GM19467 (cell line): ENCODE measurements at regions not wholly inside any gene's neighbourhood (a gene's known extent, or its start where the extent isn't known, plus 50 kb on each side); places are given as distances from the start of the nearest gene placed in this dataset.

Experiments
- ATAC-seq: cut with Tn5 transposase; IDR thresholded peaks from one replicate; pipeline ENCODE4 v1.9.1; 2021; ENCODE audit warnings: mild to moderate bottlenecking, moderate library complexity; ENCODE audit not compliant: unreplicated experiment

GRCh38 chr4:43243433-43244116 is 351.1 kb downstream of the GRXCR1 start:
- no peak for ATAC-seq

DNA sequence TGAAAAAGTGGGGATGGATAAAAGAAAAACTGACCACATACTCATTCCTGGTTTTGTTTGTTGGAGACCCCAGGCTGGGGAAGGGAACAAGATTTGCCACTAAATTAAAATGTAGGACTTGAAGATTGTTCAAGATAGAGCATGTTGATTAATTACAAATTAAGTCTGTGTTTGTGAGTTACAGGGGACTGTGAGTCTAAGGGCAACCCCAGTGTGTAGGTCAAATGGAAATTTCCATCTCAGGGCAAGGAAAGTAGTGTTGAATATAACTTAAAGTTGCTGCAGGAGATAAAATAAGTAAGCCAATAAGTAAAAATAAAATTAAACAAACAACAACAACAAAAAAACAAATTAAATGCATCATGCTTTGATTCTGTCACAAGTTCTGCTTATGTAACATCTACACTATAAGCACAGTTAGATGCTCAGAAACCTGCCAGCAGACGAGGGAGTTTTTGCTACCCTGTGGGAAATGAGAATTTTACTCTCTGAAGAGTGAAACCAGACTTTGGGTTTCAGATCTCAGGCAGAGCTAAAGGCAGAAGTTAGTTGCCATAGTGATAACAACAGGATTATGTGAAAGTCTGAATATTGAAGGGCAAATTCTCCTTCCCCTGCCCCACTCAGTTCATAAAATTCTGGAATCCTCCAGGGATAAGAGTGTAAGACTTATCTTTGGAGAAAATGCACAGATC is 352.3 kb downstream of the GRXCR1 start:
- ATAC-seq: peak; percentile 94

GRCh38 chr4:43251841-43252240 is 359.3 kb downstream of the GRXCR1 start:
- no peak for ATAC-seq

GRCh38 chr4:43253541-43253940 is 361.0 kb downstream of the GRXCR1 start:
- no peak for ATAC-seq

DNA sequence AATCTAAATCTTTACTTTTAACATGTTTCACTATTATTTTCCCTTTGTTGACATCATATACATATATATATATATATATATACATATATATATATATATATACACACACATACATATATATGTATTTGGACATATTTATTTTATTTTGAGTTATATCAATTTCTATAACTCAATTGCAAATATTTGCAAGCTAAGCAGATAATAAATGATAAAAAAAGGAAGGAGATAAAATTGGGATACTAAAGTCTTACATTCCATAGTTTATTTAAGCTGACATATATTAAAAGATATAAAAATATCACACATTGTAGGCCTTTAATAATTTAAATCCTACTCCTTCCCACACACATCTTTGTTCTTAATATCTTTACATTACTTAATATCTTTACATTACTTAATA is 372.2 kb downstream of the GRXCR1 start:
- no peak for ATAC-seq

DNA sequence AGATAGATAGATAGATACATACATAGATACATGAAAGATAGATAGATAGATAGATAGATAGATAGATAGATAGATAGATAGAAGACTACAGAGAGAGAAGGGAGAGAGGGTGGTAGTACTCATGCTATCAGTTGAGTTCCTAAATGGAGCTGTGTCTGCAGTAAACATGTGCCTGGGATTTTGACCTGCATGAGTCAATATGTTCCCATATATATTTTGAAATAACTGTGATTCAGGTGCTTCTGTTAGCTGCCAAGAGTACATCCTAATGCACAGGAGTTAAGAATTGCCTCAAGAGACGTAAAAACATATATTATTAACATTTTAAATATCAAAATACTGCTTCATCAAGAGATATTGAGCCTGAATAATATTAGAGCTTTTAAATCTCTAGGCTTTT is 379.4 kb downstream of the GRXCR1 start:
- ATAC-seq: no peak

DNA sequence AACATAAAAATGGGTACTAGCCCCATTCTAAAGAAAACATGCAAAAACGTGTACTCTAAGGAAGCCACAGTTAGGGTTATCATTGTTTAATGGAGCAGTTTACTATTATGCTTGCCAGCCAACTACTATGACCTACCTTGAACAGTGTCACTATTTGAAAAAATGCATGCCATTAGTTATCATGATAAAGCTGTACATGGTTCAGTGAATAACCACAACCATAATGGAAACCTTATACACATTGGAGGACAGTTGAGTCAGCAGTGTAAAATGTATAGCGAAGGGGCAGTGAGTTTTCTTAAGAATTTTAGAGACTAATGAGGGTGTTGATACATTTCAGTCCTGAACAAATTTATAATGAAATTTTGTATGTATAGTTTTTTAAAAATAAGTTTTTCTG is 381.9 kb downstream of the GRXCR1 start:
- no peak for ATAC-seq

DNA sequence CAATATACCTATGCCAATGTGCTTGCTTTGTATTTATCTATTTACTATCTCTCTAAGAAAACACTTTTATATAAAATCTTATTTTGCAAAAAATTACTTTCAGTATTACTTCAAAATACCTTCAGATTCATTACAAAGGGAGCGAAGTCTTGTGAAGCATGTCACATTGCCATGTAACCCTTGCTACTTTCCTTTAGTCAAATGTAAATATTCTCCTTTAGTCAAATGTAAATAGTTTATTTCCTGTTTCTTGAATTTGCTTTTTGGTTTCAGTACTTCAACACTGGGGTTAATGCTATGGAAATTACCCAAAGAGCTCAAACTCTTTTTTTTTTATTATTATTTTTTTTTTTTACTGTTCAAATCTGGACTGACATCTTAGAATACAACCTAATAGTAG is 383.3 kb downstream of the GRXCR1 start:
- no peak for ATAC-seq

DNA sequence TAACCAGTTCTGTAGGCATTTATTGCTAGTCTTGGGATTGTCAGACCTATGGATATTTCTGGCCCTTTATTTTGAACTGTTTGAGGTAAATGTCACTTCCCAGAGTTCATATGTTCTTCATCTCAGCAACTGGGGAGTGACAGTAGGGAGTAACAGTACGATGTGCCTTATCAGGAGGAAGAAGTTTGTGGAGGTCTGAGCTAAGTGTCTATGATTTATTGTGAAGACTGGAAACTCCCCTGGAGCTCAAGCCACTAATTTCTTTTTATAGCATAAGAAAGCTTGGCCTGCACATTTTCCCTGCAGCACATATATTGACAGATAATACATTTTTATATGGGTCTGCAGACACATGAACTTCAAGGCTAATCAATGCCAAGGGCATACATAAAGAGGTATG is 383.8 kb downstream of the GRXCR1 start:
- no peak for ATAC-seq

DNA sequence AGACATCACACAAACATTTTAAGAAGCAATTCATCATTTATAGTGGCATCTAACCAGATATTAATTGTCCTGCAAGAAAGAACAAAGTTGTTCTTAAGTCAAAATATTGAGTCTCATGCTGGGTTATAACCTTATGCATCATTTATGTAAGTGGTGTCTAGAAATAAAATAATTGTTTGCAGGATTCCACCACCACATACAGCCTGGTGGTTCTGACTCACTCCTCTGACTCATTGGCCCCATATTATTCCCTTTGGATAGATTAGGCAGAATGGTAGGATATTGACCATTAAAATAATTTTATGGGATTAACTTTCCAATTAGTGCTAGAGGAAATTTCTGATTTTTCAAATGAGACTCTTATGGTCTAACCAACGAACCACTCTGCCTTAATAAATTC is 384.5 kb downstream of the GRXCR1 start:
- no peak for ATAC-seq

- no peak for ATAC-seq
These were observed 390.0 kb downstream of the GRXCR1 start for GRCh38 chr4:43282534-43282933.

DNA sequence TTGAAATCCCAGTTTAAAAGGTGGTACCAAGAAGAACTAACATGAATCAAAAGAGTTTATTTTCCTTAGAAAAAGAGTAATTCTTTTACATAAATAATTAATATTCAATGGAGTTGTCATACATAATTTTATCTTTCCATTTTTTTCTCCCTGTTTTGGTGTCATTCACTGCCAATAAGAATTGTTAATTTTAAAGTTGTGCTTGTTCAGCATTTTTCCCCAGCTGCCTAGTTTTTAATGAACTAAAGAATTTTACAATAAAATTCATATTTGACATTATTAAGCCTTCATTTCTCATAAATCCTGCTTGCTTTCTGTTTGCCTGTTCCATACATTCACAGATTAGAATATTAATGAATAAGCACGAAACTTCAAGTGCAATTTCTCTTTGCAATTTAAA is 393.6 kb downstream of the GRXCR1 start:
- no peak for ATAC-seq

GRCh38 chr4:43296946-43297528 is 404.5 kb downstream of the GRXCR1 start:
- no peak for ATAC-seq

DNA sequence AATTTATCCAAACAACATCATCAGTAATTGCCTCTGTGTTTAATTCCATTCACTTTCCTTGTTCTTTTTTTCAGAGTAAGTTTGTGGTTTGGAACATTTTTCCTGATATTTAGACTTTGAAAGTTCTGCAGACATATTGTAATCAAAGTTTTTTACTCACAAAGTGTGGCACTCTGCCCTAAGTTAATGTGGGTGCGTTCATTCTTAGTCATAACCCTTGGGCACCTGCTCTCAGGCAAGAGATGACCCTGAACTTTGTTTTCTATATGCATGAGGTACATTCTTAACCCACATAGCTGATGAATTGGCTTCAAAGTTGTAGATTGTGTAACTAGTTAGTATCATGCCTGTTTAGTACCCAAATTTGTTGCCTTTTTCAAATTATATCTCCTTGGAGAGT is 424.3 kb downstream of the GRXCR1 start:
- ATAC-seq: no peak

- ATAC-seq: no peak
These were observed 432.9 kb downstream of the GRXCR1 start for GRCh38 chr4:43325220-43325967.

DNA sequence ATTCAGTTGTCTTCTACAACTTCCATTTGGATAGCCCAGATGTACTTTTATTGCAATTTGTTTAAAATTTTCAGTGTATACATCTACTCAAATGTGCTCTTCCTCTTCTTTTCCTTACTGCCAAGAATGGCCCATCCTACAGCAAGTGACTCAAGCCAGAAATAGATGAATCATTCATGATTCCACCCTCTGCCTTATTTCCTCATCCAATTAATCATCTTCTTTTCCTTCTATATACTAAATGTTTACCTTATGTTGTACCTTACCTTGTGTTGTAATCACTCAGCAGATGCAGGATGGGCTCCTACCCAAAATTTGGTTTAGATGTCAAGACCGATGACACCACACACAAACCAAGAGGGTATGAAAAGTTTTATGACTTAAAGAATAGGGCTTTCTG is 437.8 kb downstream of the GRXCR1 start:
- no peak for ATAC-seq

- ATAC-seq: no peak
These were observed 438.9 kb downstream of the GRXCR1 start for GRCh38 chr4:43331226-43332051.

DNA sequence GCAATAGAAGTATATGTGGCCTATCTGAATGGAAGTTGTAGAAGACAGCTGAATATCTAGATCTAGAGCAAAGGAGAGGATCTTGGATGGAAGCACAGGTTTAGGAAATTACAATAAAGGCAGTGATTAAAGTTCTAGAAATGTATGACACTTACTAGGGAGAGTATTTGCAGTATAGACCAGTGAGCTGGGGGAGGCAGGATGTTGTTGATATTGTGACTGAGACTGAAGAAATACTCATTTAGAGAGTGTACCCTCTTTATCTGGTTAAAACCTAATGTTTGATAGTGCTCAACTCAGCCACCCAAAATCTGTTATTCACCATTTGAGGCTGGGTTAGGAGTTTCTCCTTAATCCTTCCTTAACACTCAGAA is 439.5 kb downstream of the GRXCR1 start:
- ATAC-seq: no peak

GRCh38 chr4:43337707-43338106 is 445.2 kb downstream of the GRXCR1 start:
- no peak for ATAC-seq

DNA sequence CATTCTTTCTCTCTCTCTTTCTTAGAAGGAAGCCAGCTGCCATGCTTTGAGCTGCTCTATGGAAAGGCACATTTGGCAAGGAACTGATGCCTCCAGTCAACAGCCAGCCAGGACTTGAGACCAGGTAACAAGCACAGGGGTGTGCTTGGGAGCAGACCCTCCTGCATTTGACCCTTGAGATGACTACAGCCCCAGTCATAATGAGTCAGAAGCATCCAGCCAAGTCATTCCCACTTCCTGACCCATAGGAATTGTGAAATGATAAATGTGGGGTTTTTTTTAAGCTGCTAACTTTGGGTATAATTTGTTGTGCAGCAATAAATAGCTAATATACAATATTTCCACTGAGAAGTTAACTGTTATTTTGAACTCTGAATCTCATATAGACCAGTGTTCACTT is 446.9 kb downstream of the GRXCR1 start:
- no peak for ATAC-seq

DNA sequence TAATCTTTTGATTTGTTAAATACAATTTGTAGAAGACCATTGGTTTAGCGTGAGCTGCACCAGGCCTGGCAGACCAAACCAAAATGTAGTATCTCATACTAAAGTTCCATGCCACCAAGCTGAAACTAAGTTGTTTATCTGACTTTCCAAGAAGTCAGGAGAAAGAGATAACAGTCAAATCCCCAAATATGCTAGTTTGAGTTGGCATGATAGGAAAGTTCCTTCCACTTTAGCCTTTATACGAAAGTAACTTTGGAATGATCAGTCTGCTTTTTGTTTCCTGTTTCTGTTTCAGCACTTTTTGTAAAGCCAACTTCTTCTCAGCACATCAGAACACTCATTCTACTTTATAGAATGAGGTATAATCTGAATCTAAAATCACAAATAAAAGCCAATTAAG is 449.2 kb downstream of the GRXCR1 start:
- ATAC-seq: no peak
